RWPE2 (cell line): ENCODE measurements at regions not wholly inside any gene's neighbourhood (a gene's known extent, or its start where the extent isn't known, plus 50 kb on each side); places are given as distances from the start of the nearest gene placed in this dataset.

Experiments used
- ATAC-seq: fragments of 200-7000 bp; cut with Tn5 transposase; 3 replicates; pipeline ENCODE4 v1.9.1; 2021; ENCODE audit warnings: low read depth
- DNase-seq: peaks from one replicate; pipeline ENCODE4 v3.0.0-alpha.2; 2020; ENCODE audit warnings: low spot score
- H3K27ac ChIP-seq: fragments of 450-650 bp; 2 replicates; pipeline ENCODE4 v1.5.1; 2017; ENCODE audit warnings: mild to moderate bottlenecking; ENCODE audit not compliant: poor library complexity, severe bottlenecking
- H3K27me3 ChIP-seq: fragments of 250-450 bp; sonication (Bioruptor Pico); 2 replicates; pipeline ENCODE4 v1.5.1; 2021; ENCODE audit warnings: mild to moderate bottlenecking, moderate library complexity; ENCODE audit not compliant: insufficient read depth, poor library complexity, severe bottlenecking
- H3K36me3 ChIP-seq: fragments of 250-450 bp; sonication (Bioruptor Pico); 2 replicates; pipeline ENCODE4 v1.5.1; 2020; ENCODE audit warnings: low read depth, mild to moderate bottlenecking, moderate library complexity
- H3K4me1 ChIP-seq: fragments of 250-450 bp; sonication (Bioruptor Pico); 2 replicates; pipeline ENCODE4 v1.5.1; 2021; ENCODE audit warnings: mild to moderate bottlenecking, moderate library complexity; ENCODE audit not compliant: insufficient read depth, poor library complexity, severe bottlenecking
- H3K4me3 ChIP-seq: fragments of 250-450 bp; sonication (Bioruptor Pico); 2 replicates; pipeline ENCODE4 v1.5.1; 2021; ENCODE audit warnings: mild to moderate bottlenecking, moderate library complexity; ENCODE audit not compliant: severe bottlenecking
- H3K9me3 ChIP-seq: fragments of 250-450 bp; sonication (Bioruptor Pico); 2 replicates; pipeline ENCODE4 v1.5.1; 2021; ENCODE audit warnings: mild to moderate bottlenecking, moderate library complexity; ENCODE audit not compliant: severe bottlenecking
- CTCF ChIP-seq: fragments of 450-650 bp; IDR thresholded peaks from one replicate; pipeline ENCODE4 v1.5.1; 2017; ENCODE audit warnings: mild to moderate bottlenecking, moderate library complexity; ENCODE audit not compliant: poor library complexity, severe bottlenecking

DNA sequence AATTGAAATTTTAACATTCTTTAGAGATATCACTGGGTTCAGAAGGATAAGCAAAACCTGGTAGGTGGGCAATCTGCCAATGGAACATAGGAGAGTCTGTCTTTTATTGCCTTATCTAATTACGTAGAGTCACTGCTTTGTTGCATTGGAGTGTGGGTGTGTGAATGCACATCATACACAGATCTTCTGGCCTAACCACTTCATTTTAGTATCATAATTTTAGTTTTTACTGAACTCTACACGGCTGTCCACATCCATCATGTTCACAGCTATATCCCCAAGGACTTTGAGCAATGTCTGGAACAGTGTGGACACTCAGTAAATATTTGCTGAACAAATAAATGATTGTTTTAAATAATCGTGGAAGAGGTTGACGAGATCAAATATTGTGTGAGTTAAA, 104.6 kb upstream of the AKIRIN2 start:
- Histone ChIP-seq H3K4me3 (no peak overlapping the region), H3K27ac (no peak overlapping the region), H3K4me1 (peaks cover 8% of the 10 kb centered on the region), H3K9me3 (no peaks in the 10 kb centered on the region), H3K27me3 (no peaks in the 10 kb centered on the region), H3K36me3 (no peaks in the 10 kb centered on the region)
- no peak for TF ChIP-seq CTCF
- ATAC-seq (no peak), DNase-seq (no peak)

DNA sequence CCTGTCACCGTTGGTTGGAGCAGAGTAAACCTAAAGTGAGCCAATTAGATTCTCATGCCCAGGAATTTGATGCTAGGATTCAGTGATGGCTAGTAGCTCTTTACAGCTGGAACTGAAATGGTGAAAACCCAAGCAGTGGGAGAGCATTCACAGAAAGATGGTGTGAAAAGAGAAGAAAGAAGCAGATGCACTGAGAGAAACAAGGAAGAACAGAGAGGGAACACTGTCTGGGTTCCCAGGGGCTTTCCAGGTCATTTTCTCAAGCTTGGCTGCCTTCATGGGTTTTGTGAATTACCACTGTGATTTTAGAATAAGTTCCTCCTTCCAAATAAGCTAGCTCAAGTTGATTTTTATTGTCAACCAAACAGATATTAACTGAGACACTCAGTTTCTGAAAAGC, 104.1 kb upstream of the AKIRIN2 start:
- no peaks in the 10 kb centered on the region for H3K9me3 ChIP-seq
- no peaks in the 10 kb centered on the region for H3K27me3 ChIP-seq
- no peak overlapping the region for H3K4me3 ChIP-seq
- peaks cover 8% of the 10 kb centered on the region for H3K4me1 ChIP-seq
- ATAC-seq, result no peak
- no peaks in the 10 kb centered on the region for H3K36me3 ChIP-seq
- no peak for DNase-seq
- no peak for TF ChIP-seq CTCF
- no peak overlapping the region for H3K27ac ChIP-seq

GRCh38 chr6:87803791-87804190, 101.8 kb upstream of the AKIRIN2 start:
- H3K36me3 ChIP-seq, result no peaks in the 10 kb centered on the region
- H3K4me3 ChIP-seq, result no peak overlapping the region
- no peak for TF ChIP-seq CTCF
- ATAC-seq, result no peak
- no peaks in the 10 kb centered on the region for H3K27me3 ChIP-seq
- H3K9me3 ChIP-seq, result no peaks in the 10 kb centered on the region
- no peak overlapping the region for H3K27ac ChIP-seq
- DNase-seq, result no peak
- H3K4me1 ChIP-seq, result peaks cover 8% of the 10 kb centered on the region

DNA sequence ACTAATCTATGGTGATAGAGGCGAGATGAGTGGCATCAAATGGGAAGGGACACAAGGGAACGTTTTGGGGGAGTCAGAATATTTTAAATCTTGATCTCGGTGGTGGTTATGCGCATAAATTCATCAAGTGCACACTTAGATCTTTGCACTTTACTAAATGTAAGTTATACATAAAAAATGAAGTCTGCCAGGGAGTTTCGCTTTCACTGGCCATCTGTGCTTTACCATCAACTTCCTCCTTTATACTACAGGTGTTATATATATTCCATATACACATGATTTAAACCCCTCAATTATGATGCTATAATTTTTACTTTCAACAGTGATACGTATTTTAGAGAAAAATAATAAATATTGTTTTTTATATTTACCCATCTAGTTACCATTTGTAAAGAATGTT, 97.6 kb upstream of the AKIRIN2 start:
- DNase-seq, result no peak
- H3K4me3 ChIP-seq, result no peak overlapping the region
- H3K36me3 ChIP-seq, result no peaks in the 10 kb centered on the region
- no peak overlapping the region for H3K27ac ChIP-seq
- ATAC-seq, result no peak
- H3K4me1 ChIP-seq, result no peaks in the 10 kb centered on the region
- TF ChIP-seq CTCF, result no peak
- no peaks in the 10 kb centered on the region for H3K9me3 ChIP-seq
- no peaks in the 10 kb centered on the region for H3K27me3 ChIP-seq

GRCh38 chr6:87798393-87799278, 96.6 kb upstream of the AKIRIN2 start:
- H3K4me1 ChIP-seq, result no peaks in the 10 kb centered on the region
- H3K27me3 ChIP-seq, result no peaks in the 10 kb centered on the region
- no peak overlapping the region for H3K27ac ChIP-seq
- DNase-seq (no peak), ATAC-seq (no peak)
- no peak overlapping the region for H3K4me3 ChIP-seq
- no peak for TF ChIP-seq CTCF
- no peaks in the 10 kb centered on the region for H3K9me3 ChIP-seq
- H3K36me3 ChIP-seq, result no peaks in the 10 kb centered on the region
